Natural killer cell (primary cell): ENCODE measurements at regions not wholly inside any gene's neighbourhood (a gene's known extent, or its start where the extent isn't known, plus 50 kb on each side); places are given as distances from the start of the nearest gene placed in this dataset.

Source experiments
- ATAC-seq, 3 donors: fragments of 150-1000 bp in 2 of 3; fragments of 200-7000 bp in 1 of 3; cut with Tn5 transposase; 1 replicate in 1 of 3; 2 replicates in 2 of 3; pipeline ENCODE4 v1.10.0; 2021; ENCODE audit warnings: mild to moderate bottlenecking in 2 of 3, moderate library complexity in 2 of 3
- DNase-seq, 2 donors: peaks; one replicate each; pipeline versions ENCODE4 v3.0.0 to v3.0.0-alpha.2; 2013 to 2021; ENCODE audit warnings: mixed read lengths in 1 of 2
- H3K27ac ChIP-seq: one replicate; pipeline ENCODE4 v1.5.1; 2013; ENCODE audit warnings: mild to moderate bottlenecking, low read length
- H3K27me3 ChIP-seq: one replicate; pipeline ENCODE4 v1.6.1; 2013; ENCODE audit warnings: low read length; ENCODE audit not compliant: control insufficient read depth, insufficient read depth
- H3K36me3 ChIP-seq: one replicate; pipeline ENCODE4 v1.6.1; 2013; ENCODE audit warnings: low read length; ENCODE audit not compliant: control insufficient read depth, insufficient read depth
- H3K4me1 ChIP-seq: one replicate; pipeline ENCODE4 v1.6.1; 2013; ENCODE audit warnings: low read length; ENCODE audit not compliant: control insufficient read depth, insufficient read depth
- H3K4me3 ChIP-seq: one replicate; pipeline ENCODE4 v1.5.1; 2013; ENCODE audit warnings: low read length
- H3K9me3 ChIP-seq: one replicate; pipeline ENCODE4 v1.6.1; 2013; ENCODE audit warnings: low read length; ENCODE audit not compliant: control insufficient read depth, insufficient read depth
- H3K27ac Mint-ChIP-seq, 2 donors: one replicate each; pipeline ENCODE4 v1.8.0; 2022; ENCODE audit warnings: mild to moderate bottlenecking in 2 of 2, mixed read lengths in 2 of 2, moderate library complexity in 1 of 2
- H3K27me3 Mint-ChIP-seq, 2 donors: one replicate each; pipeline ENCODE4 v1.8.0; 2022; ENCODE audit warnings: low read depth in 2 of 2, mixed read lengths in 2 of 2
- H3K36me3 Mint-ChIP-seq: one replicate; pipeline ENCODE4 v1.8.0; 2022; ENCODE audit warnings: mixed read lengths
- H3K4me1 Mint-ChIP-seq, 2 donors: one replicate each; pipeline ENCODE4 v1.8.0; 2022; ENCODE audit warnings: mixed read lengths in 2 of 2
- H3K4me3 Mint-ChIP-seq: one replicate; pipeline ENCODE4 v1.8.0; 2022; ENCODE audit warnings: mild to moderate bottlenecking, moderate library complexity, mixed read lengths
- H3K9me3 Mint-ChIP-seq, 2 donors: one replicate each; pipeline ENCODE4 v1.8.0; 2022; ENCODE audit warnings: mixed read lengths in 2 of 2
- WGBS: methylation state at CpG from one replicate; pipeline ENCODE4 v1.1.7; 2013; ENCODE audit warnings: missing lambda C conversion rate; ENCODE audit not compliant: insufficient coverage; 5-methylcytosine and 5-hydroxymethylcytosine counted together
- intact Hi-C: fragments of 100-400 bp; cut with micrococcal nuclease; formaldehyde crosslinking; loops from one replicate; pipeline ENCODE4 v1.14.2; 2022
- TF ChIP-seq, protein P1 (sequence below): fragments of 200-600 bp; IDR thresholded peaks from one replicate; pipeline ENCODE4 v1.8.0; 2022; ENCODE audit warnings: antibody characterized with exemption

GRCh38 chr7:125618516-125618915 is 688.9 kb upstream of the POT1 start:
- WGBS: 87% methylated on average over 2 of the region's 2 CpGs
- Mint-ChIP-seq H3K4me1 (peaks cover 10 to 15% of the 10 kb centered on the region in 2 donors), H3K4me3 (no peak overlapping the region), H3K9me3 (peaks cover 7 to 30% of the 10 kb centered on the region in 2 donors), H3K36me3 (peaks cover 16% of the 10 kb centered on the region), H3K27ac (no peak overlapping the region), H3K27me3 (no peaks in the 10 kb centered on the region)
- Histone ChIP-seq H3K27ac (no peak overlapping the region), H3K9me3 (peaks cover 10% of the 10 kb centered on the region), H3K27me3 (no peaks in the 10 kb centered on the region), H3K4me1 (no peaks in the 10 kb centered on the region), H3K36me3 (no peaks in the 10 kb centered on the region), H3K4me3 (no peak overlapping the region)
- TF ChIP-seq, protein P1, sequence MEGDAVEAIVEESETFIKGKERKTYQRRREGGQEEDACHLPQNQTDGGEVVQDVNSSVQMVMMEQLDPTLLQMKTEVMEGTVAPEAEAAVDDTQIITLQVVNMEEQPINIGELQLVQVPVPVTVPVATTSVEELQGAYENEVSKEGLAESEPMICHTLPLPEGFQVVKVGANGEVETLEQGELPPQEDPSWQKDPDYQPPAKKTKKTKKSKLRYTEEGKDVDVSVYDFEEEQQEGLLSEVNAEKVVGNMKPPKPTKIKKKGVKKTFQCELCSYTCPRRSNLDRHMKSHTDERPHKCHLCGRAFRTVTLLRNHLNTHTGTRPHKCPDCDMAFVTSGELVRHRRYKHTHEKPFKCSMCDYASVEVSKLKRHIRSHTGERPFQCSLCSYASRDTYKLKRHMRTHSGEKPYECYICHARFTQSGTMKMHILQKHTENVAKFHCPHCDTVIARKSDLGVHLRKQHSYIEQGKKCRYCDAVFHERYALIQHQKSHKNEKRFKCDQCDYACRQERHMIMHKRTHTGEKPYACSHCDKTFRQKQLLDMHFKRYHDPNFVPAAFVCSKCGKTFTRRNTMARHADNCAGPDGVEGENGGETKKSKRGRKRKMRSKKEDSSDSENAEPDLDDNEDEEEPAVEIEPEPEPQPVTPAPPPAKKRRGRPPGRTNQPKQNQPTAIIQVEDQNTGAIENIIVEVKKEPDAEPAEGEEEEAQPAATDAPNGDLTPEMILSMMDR: no peak
- intact Hi-C loops: no loop called here
- ATAC-seq: no peak
- no peak for DNase-seq

GRCh38 chr7:125611582-125611981 is 682.0 kb upstream of the POT1 start:
- H3K9me3 Mint-ChIP-seq: peaks cover 3 to 9% of the 10 kb centered on the region in 2 donors
- H3K4me3 Mint-ChIP-seq: no peak overlapping the region
- no peak for ATAC-seq
- Histone ChIP-seq H3K9me3 (no peaks in the 10 kb centered on the region), H3K27ac (no peak overlapping the region), H3K36me3 (no peaks in the 10 kb centered on the region), H3K4me1 (no peaks in the 10 kb centered on the region), H3K4me3 (no peak overlapping the region), H3K27me3 (no peaks in the 10 kb centered on the region)
- H3K27ac Mint-ChIP-seq: no peak overlapping the region
- H3K4me1 Mint-ChIP-seq: no peaks in the 10 kb centered on the region
- no peak for DNase-seq
- H3K27me3 Mint-ChIP-seq: peaks cover 0 to 3% of the 10 kb centered on the region in 2 donors
- peaks cover 5% of the 10 kb centered on the region for H3K36me3 Mint-ChIP-seq
- TF ChIP-seq, protein P1: no peak
- intact Hi-C loops: no loop called here

GRCh38 chr7:125606671-125607070 is 677.0 kb upstream of the POT1 start:
- Histone ChIP-seq H3K27ac (no peak overlapping the region), H3K9me3 (no peaks in the 10 kb centered on the region), H3K36me3 (no peaks in the 10 kb centered on the region), H3K27me3 (no peaks in the 10 kb centered on the region), H3K4me3 (no peak overlapping the region), H3K4me1 (no peaks in the 10 kb centered on the region)
- Mint-ChIP-seq H3K9me3 (peaks cover 0 to 5% of the 10 kb centered on the region in 2 donors), H3K36me3 (no peaks in the 10 kb centered on the region), H3K4me1 (no peaks in the 10 kb centered on the region), H3K4me3 (no peak overlapping the region), H3K27me3 (no peaks in the 10 kb centered on the region), H3K27ac (no peak overlapping the region)
- DNase-seq (no peak), ATAC-seq (no peak)
- 90% methylated on average over 3 of the region's 3 CpGs for WGBS
- TF ChIP-seq, protein P1: no peak
- intact Hi-C loops: no loop called here

GRCh38 chr7:125605241-125605640 is 675.6 kb upstream of the POT1 start:
- Mint-ChIP-seq H3K27ac (no peak overlapping the region), H3K9me3 (peaks cover 0 to 5% of the 10 kb centered on the region in 2 donors), H3K4me1 (no peaks in the 10 kb centered on the region), H3K4me3 (no peak overlapping the region), H3K36me3 (no peaks in the 10 kb centered on the region), H3K27me3 (no peaks in the 10 kb centered on the region)
- intact Hi-C loops: no loop called here
- ATAC-seq (no peak), DNase-seq (no peak)
- Histone ChIP-seq H3K27ac (no peak overlapping the region), H3K27me3 (no peaks in the 10 kb centered on the region), H3K36me3 (no peaks in the 10 kb centered on the region), H3K9me3 (no peaks in the 10 kb centered on the region), H3K4me3 (no peak overlapping the region), H3K4me1 (no peaks in the 10 kb centered on the region)
- TF ChIP-seq, protein P1: no peak
- no CpG with 5 or more reads among the region's 2 CpGs for WGBS
